Retinal pigment epithelial cell (primary cell): ENCODE measurements at regions not wholly inside any gene's neighbourhood (a gene's known extent, or its start where the extent isn't known, plus 50 kb on each side); places are given as distances from the start of the nearest gene placed in this dataset.

ENCODE experiments used
- DNase-seq: peaks from one replicate; pipeline ENCODE4 v3.0.0-alpha.2; 2010; ENCODE audit warnings: low read depth
- H3K4me3 ChIP-seq: 2 replicates; pipeline ENCODE4 v1.5.1; 2011; ENCODE audit warnings: mild to moderate bottlenecking, low read length, control low read depth, moderate library complexity
- TF ChIP-seq, protein P1 (sequence below): conservative IDR thresholded peaks from 2 replicates; pipeline ENCODE4 v1.5.1; 2011; ENCODE audit warnings: low read depth, low read length, control low read depth, inconsistent platforms

- H3K4me3 ChIP-seq = no peak overlapping the region
- TF ChIP-seq, protein P1, sequence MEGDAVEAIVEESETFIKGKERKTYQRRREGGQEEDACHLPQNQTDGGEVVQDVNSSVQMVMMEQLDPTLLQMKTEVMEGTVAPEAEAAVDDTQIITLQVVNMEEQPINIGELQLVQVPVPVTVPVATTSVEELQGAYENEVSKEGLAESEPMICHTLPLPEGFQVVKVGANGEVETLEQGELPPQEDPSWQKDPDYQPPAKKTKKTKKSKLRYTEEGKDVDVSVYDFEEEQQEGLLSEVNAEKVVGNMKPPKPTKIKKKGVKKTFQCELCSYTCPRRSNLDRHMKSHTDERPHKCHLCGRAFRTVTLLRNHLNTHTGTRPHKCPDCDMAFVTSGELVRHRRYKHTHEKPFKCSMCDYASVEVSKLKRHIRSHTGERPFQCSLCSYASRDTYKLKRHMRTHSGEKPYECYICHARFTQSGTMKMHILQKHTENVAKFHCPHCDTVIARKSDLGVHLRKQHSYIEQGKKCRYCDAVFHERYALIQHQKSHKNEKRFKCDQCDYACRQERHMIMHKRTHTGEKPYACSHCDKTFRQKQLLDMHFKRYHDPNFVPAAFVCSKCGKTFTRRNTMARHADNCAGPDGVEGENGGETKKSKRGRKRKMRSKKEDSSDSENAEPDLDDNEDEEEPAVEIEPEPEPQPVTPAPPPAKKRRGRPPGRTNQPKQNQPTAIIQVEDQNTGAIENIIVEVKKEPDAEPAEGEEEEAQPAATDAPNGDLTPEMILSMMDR = no peak
- DNase-seq = no peak
Measured at GRCh38 chr5:93055971-93056370, 525.0 kb downstream of the NR2F1-AS1 start.

GRCh38 chr5:93055561-93055960 is 525.5 kb downstream of the NR2F1-AS1 start:
- DNase-seq = no peak
- H3K4me3 ChIP-seq = no peak overlapping the region
- TF ChIP-seq, protein P1 = no peak

- DNase-seq = no peak
- TF ChIP-seq, protein P1 = no peak
- H3K4me3 ChIP-seq = no peak overlapping the region
Measured at GRCh38 chr5:93054424-93055163, 526.4 kb downstream of the NR2F1-AS1 start.

DNA sequence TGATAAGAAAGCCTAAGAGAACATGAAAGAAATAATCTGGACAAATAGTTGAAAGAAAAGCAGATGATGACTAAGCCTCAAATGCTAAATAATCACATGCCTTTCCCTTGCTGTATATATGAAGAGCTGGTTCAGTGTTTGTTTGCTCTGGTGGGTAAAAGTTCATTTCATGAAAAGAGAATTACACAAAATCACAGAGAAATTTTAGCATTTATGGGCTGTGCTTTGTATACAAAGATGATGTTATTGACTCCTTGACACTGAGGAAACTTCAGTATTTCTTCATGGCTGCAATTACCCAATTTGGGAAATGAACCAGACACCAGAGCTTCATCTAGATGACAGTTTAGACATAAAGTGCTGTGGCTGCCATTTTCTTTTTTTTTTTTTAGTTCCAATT is 527.2 kb downstream of the NR2F1-AS1 start:
- peak; percentile 46 for DNase-seq
- H3K4me3 ChIP-seq = no peak overlapping the region
- TF ChIP-seq, protein P1 = no peak

GRCh38 chr5:93048858-93049257 is 532.2 kb downstream of the NR2F1-AS1 start:
- no peak overlapping the region for H3K4me3 ChIP-seq
- TF ChIP-seq, protein P1 = no peak
- DNase-seq = no peak

- no peak overlapping the region for H3K4me3 ChIP-seq
- TF ChIP-seq, protein P1 = no peak
- no peak for DNase-seq
Measured at GRCh38 chr5:93044859-93045666, 536.0 kb downstream of the NR2F1-AS1 start.
